ENCODE measurements at regions not wholly inside any gene's neighbourhood (a gene's known extent, or its start where the extent isn't known, plus 50 kb on each side); places are given as distances from the start of the nearest gene placed in this dataset.

- H3K79me2 ChIP-seq (ENCODE audit: insufficient read depth, low read length): no peaks in the 10 kb centered on the region
- H3K27me3 ChIP-seq (ENCODE audit: insufficient read depth, low read length, poor library complexity): no peaks in the 10 kb centered on the region
- ATAC-seq (ENCODE audit: insufficient read depth, low read depth) (no peak), DNase-seq (no peak)
- no peaks in the 10 kb centered on the region for H3K36me3 ChIP-seq (ENCODE audit: insufficient read depth, low read length)
- H2AFZ ChIP-seq (ENCODE audit: low read depth, low read length): no peak overlapping the region
- H4K20me1 ChIP-seq (ENCODE audit: insufficient read depth, low read length): no peaks in the 10 kb centered on the region
- no peak overlapping the region for H3K27ac ChIP-seq (ENCODE audit: low read length)
- no peak overlapping the region for H3K4me2 ChIP-seq (ENCODE audit: insufficient read depth, low read length)
- no peaks in the 10 kb centered on the region for H3K9me3 ChIP-seq (ENCODE audit: insufficient read depth, low read length, severe bottlenecking)
- H3K4me1 ChIP-seq (ENCODE audit: insufficient read depth, low read length): no peaks in the 10 kb centered on the region
- no peak overlapping the region for H3K4me3 ChIP-seq (ENCODE audit: low read depth in 1 of 2, low read length in 2 of 2)
- no peak overlapping the region for H3K9ac ChIP-seq (ENCODE audit: low read depth, low read length)
- TF ChIP-seq CTCF (IDR thresholded peaks at IDR 0.05; ENCODE audit: borderline replicate concordance, extremely low read depth, low read length, poor library complexity, severe bottlenecking) (no peak), EZH2 (IDR thresholded peaks at IDR 0.05; ENCODE audit: borderline replicate concordance, low read depth, low read length, severe bottlenecking) (no peak)
These were observed 535.7 kb upstream of the INTU start for GRCh38 chr4:127097061-127097460.

GRCh38 chr4:127102361-127102760 is 530.4 kb upstream of the INTU start:
- Histone ChIP-seq H3K36me3 (ENCODE audit: insufficient read depth, low read length) (no peaks in the 10 kb centered on the region), H3K4me1 (ENCODE audit: insufficient read depth, low read length) (no peaks in the 10 kb centered on the region), H3K27ac (ENCODE audit: low read length) (no peak overlapping the region), H3K9me3 (ENCODE audit: insufficient read depth, low read length, severe bottlenecking) (no peaks in the 10 kb centered on the region), H4K20me1 (ENCODE audit: insufficient read depth, low read length) (no peaks in the 10 kb centered on the region), H3K4me3 (ENCODE audit: low read depth in 1 of 2, low read length in 2 of 2) (no peak overlapping the region), H2AFZ (ENCODE audit: low read depth, low read length) (no peak overlapping the region), H3K27me3 (ENCODE audit: insufficient read depth, low read length, poor library complexity) (no peaks in the 10 kb centered on the region), H3K4me2 (ENCODE audit: insufficient read depth, low read length) (no peak overlapping the region), H3K9ac (ENCODE audit: low read depth, low read length) (no peak overlapping the region), H3K79me2 (ENCODE audit: insufficient read depth, low read length) (no peaks in the 10 kb centered on the region)
- ATAC-seq (ENCODE audit: insufficient read depth, low read depth) (no peak), DNase-seq (no peak)
- TF ChIP-seq CTCF (IDR thresholded peaks at IDR 0.05; ENCODE audit: borderline replicate concordance, extremely low read depth, low read length, poor library complexity, severe bottlenecking): no peak
- no peak for TF ChIP-seq EZH2 (IDR thresholded peaks at IDR 0.05; ENCODE audit: borderline replicate concordance, low read depth, low read length, severe bottlenecking)

GRCh38 chr4:127103681-127104115 is 529.1 kb upstream of the INTU start:
- Histone ChIP-seq H3K9ac (ENCODE audit: low read depth, low read length) (no peak overlapping the region), H3K27me3 (ENCODE audit: insufficient read depth, low read length, poor library complexity) (no peaks in the 10 kb centered on the region), H3K4me1 (ENCODE audit: insufficient read depth, low read length) (no peaks in the 10 kb centered on the region), H3K27ac (ENCODE audit: low read length) (no peak overlapping the region), H3K36me3 (ENCODE audit: insufficient read depth, low read length) (no peaks in the 10 kb centered on the region), H3K4me2 (ENCODE audit: insufficient read depth, low read length) (no peak overlapping the region), H4K20me1 (ENCODE audit: insufficient read depth, low read length) (no peaks in the 10 kb centered on the region), H3K79me2 (ENCODE audit: insufficient read depth, low read length) (no peaks in the 10 kb centered on the region), H3K9me3 (ENCODE audit: insufficient read depth, low read length, severe bottlenecking) (no peaks in the 10 kb centered on the region), H2AFZ (ENCODE audit: low read depth, low read length) (no peak overlapping the region), H3K4me3 (ENCODE audit: low read depth in 1 of 2, low read length in 2 of 2) (no peak overlapping the region)
- TF ChIP-seq CTCF (IDR thresholded peaks at IDR 0.05; ENCODE audit: borderline replicate concordance, extremely low read depth, low read length, poor library complexity, severe bottlenecking): no peak
- no peak for TF ChIP-seq EZH2 (IDR thresholded peaks at IDR 0.05; ENCODE audit: borderline replicate concordance, low read depth, low read length, severe bottlenecking)
- DNase-seq (no peak), ATAC-seq (ENCODE audit: insufficient read depth, low read depth) (no peak)

GRCh38 chr4:127113844-127114362 is 518.9 kb upstream of the INTU start:
- Histone ChIP-seq H3K9me3 (ENCODE audit: insufficient read depth, low read length, severe bottlenecking) (no peaks in the 10 kb centered on the region), H3K4me3 (ENCODE audit: low read depth in 1 of 2, low read length in 2 of 2) (no peak overlapping the region), H2AFZ (ENCODE audit: low read depth, low read length) (no peak overlapping the region), H3K9ac (ENCODE audit: low read depth, low read length) (no peak overlapping the region), H3K36me3 (ENCODE audit: insufficient read depth, low read length) (no peaks in the 10 kb centered on the region), H3K4me1 (ENCODE audit: insufficient read depth, low read length) (no peaks in the 10 kb centered on the region), H3K27me3 (ENCODE audit: insufficient read depth, low read length, poor library complexity) (no peaks in the 10 kb centered on the region), H3K79me2 (ENCODE audit: insufficient read depth, low read length) (no peaks in the 10 kb centered on the region), H3K27ac (ENCODE audit: low read length) (no peak overlapping the region), H3K4me2 (ENCODE audit: insufficient read depth, low read length) (no peak overlapping the region), H4K20me1 (ENCODE audit: insufficient read depth, low read length) (no peaks in the 10 kb centered on the region)
- no peak for DNase-seq
- TF ChIP-seq CTCF (IDR thresholded peaks at IDR 0.05; ENCODE audit: borderline replicate concordance, extremely low read depth, low read length, poor library complexity, severe bottlenecking): no peak
- no peak for TF ChIP-seq EZH2 (IDR thresholded peaks at IDR 0.05; ENCODE audit: borderline replicate concordance, low read depth, low read length, severe bottlenecking)
- no peak for ATAC-seq (ENCODE audit: insufficient read depth, low read depth)
